ENCODE measurements at regions not wholly inside any gene's neighbourhood (a gene's known extent, or its start where the extent isn't known, plus 50 kb on each side); places are given as distances from the start of the nearest gene placed in this dataset.

DNA sequence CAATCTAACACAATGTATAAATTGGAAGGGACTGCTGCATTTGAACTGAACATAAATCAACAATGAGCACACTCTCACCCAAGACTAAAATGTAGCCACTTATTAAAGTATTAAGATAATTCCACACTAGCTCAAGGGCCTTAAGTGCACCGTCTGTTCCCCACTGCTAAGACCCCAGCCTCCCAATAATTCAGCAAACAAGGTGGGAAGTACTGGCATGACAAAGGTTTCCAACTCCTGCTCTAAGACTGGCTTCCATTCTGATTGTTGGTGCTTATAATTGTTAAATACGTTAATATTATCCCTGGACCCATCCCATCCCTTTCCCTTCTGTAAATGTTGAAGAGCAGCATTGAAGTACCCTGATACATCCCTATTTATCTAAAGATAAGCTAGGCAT, 636.7 kb downstream of the NR2F1-AS1 start:
- Histone ChIP-seq H3K4me3 (ENCODE audit: low read depth, low read length, poor library complexity, severe bottlenecking) (no peak overlapping the region), H3K4me2 (ENCODE audit: low read length) (no peak overlapping the region), H2AFZ (ENCODE audit: low read length) (no peak overlapping the region), H3K9me3 (ENCODE audit: low read length) (no peaks in the 10 kb centered on the region), H3K79me2 (ENCODE audit: insufficient read depth, low read depth, low read length) (no peaks in the 10 kb centered on the region), H3K36me3 (ENCODE audit: insufficient read depth, low read length) (no peaks in the 10 kb centered on the region), H3K27ac (ENCODE audit: low read depth, low read length, poor library complexity, severe bottlenecking) (no peak overlapping the region), H3K4me1 (ENCODE audit: insufficient read depth, low read length, poor library complexity, severe bottlenecking) (no peaks in the 10 kb centered on the region), H4K20me1 (ENCODE audit: insufficient read depth, low read length) (no peaks in the 10 kb centered on the region), H3K9me2 (ENCODE audit: insufficient read depth, low read length) (no peaks in the 10 kb centered on the region)
- intact Hi-C loops (cut with micrococcal nuclease; ENCODE audit: unreplicated experiment), result no loop called here
- TF ChIP-seq EZH2phosphoT487 (IDR thresholded peaks at IDR 0.05; ENCODE audit: borderline replicate concordance, low read depth, low read length), result no peak
- TF ChIP-seq, protein P1, sequence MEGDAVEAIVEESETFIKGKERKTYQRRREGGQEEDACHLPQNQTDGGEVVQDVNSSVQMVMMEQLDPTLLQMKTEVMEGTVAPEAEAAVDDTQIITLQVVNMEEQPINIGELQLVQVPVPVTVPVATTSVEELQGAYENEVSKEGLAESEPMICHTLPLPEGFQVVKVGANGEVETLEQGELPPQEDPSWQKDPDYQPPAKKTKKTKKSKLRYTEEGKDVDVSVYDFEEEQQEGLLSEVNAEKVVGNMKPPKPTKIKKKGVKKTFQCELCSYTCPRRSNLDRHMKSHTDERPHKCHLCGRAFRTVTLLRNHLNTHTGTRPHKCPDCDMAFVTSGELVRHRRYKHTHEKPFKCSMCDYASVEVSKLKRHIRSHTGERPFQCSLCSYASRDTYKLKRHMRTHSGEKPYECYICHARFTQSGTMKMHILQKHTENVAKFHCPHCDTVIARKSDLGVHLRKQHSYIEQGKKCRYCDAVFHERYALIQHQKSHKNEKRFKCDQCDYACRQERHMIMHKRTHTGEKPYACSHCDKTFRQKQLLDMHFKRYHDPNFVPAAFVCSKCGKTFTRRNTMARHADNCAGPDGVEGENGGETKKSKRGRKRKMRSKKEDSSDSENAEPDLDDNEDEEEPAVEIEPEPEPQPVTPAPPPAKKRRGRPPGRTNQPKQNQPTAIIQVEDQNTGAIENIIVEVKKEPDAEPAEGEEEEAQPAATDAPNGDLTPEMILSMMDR (conservative IDR thresholded peaks at IDR 0.05; ENCODE audit: low read length), result no peak
- BruUV-seq (replicated peaks), result no TSS peak
- no peak for DNase-seq (ENCODE audit: low spot score)
- ChIA-PET CTCF (ENCODE audit: unreplicated experiment) (no interaction called here), POLR2A (interaction anchor here (0.9 to 1.8 kb wide), 2 partner anchors 12 to 27 kb away, joined by 3 to 4 read pairs; no protein-coding TSS in a partner anchor)

DNA sequence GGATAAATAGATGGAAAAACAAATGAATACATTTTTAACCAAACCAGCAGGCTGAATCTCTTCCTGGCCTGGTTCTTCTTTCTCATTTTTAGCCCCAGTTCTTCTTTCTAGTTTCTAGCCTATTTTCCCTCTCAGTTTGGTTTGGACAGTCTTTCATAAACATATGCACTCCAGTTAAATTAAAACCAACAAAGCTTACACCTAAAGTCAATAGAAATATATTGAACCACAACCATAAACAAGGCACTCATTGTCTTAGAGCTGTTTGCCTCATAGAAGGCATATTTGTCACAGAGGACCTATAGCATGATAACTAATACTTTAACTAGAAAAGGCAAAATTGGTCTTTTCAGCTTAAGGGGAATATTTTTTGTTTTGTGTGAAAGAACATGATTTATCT, 638.3 kb downstream of the NR2F1-AS1 start:
- Histone ChIP-seq H4K20me1 (ENCODE audit: insufficient read depth, low read length) (no peaks in the 10 kb centered on the region), H3K4me3 (ENCODE audit: low read depth, low read length, poor library complexity, severe bottlenecking) (no peak overlapping the region), H2AFZ (ENCODE audit: low read length) (no peak overlapping the region), H3K4me1 (ENCODE audit: insufficient read depth, low read length, poor library complexity, severe bottlenecking) (no peaks in the 10 kb centered on the region), H3K79me2 (ENCODE audit: insufficient read depth, low read depth, low read length) (no peaks in the 10 kb centered on the region), H3K27ac (ENCODE audit: low read depth, low read length, poor library complexity, severe bottlenecking) (no peak overlapping the region), H3K9me2 (ENCODE audit: insufficient read depth, low read length) (no peaks in the 10 kb centered on the region), H3K9me3 (ENCODE audit: low read length) (no peaks in the 10 kb centered on the region), H3K36me3 (ENCODE audit: insufficient read depth, low read length) (no peaks in the 10 kb centered on the region), H3K4me2 (ENCODE audit: low read length) (no peak overlapping the region)
- intact Hi-C loops (cut with micrococcal nuclease; ENCODE audit: unreplicated experiment), result no loop called here
- BruUV-seq (replicated peaks), result no TSS peak
- POLR2A ChIA-PET, result no interaction called here
- no peak for DNase-seq (ENCODE audit: low spot score)
- TF ChIP-seq EZH2phosphoT487 (IDR thresholded peaks at IDR 0.05; ENCODE audit: borderline replicate concordance, low read depth, low read length), result no peak
- TF ChIP-seq, protein P1 (conservative IDR thresholded peaks at IDR 0.05; ENCODE audit: low read length), result no peak
- CTCF ChIA-PET (ENCODE audit: unreplicated experiment), result no interaction called here

DNA sequence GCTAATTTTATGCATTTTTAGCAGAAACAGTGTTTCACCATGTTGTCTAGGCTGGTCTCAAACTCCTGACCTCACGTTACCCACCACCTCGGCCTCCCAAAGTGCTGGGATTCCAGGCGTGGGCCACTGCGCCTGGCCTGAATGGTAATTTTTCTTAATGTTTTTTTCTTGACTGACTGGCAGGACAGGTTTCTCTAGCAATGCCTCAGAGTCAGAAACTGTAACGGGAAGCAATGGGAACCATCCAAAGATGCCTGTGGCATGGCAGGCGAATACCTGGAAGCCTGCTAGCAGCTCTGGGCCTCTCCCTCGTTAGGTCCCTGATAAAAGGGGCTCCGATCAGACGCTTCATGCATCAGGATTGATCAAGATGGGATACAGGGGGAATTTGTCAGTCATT, 639.2 kb downstream of the NR2F1-AS1 start:
- H3K36me3 ChIP-seq (ENCODE audit: insufficient read depth, low read length), result no peaks in the 10 kb centered on the region
- no peak overlapping the region for H3K27ac ChIP-seq (ENCODE audit: low read depth, low read length, poor library complexity, severe bottlenecking)
- ChIA-PET POLR2A (no interaction called here), CTCF (ENCODE audit: unreplicated experiment) (no interaction called here)
- H3K9me2 ChIP-seq (ENCODE audit: insufficient read depth, low read length), result no peaks in the 10 kb centered on the region
- H3K79me2 ChIP-seq (ENCODE audit: insufficient read depth, low read depth, low read length), result no peaks in the 10 kb centered on the region
- DNase-seq (ENCODE audit: low spot score), result no peak
- no peak overlapping the region for H3K4me2 ChIP-seq (ENCODE audit: low read length)
- no peaks in the 10 kb centered on the region for H4K20me1 ChIP-seq (ENCODE audit: insufficient read depth, low read length)
- H3K4me1 ChIP-seq (ENCODE audit: insufficient read depth, low read length, poor library complexity, severe bottlenecking), result no peaks in the 10 kb centered on the region
- intact Hi-C loops (cut with micrococcal nuclease; ENCODE audit: unreplicated experiment), result no loop called here
- H3K4me3 ChIP-seq (ENCODE audit: low read depth, low read length, poor library complexity, severe bottlenecking), result no peak overlapping the region
- no peaks in the 10 kb centered on the region for H3K9me3 ChIP-seq (ENCODE audit: low read length)
- TF ChIP-seq EZH2phosphoT487 (IDR thresholded peaks at IDR 0.05; ENCODE audit: borderline replicate concordance, low read depth, low read length), result no peak
- TF ChIP-seq, protein P1 (conservative IDR thresholded peaks at IDR 0.05; ENCODE audit: low read length), result no peak
- H2AFZ ChIP-seq (ENCODE audit: low read length), result no peak overlapping the region
- no TSS peak for BruUV-seq (replicated peaks)

Data from OCI-LY7 (cell line).